ENCODE measurements at regions not wholly inside any gene's neighbourhood (a gene's known extent, or its start where the extent isn't known, plus 50 kb on each side); places are given as distances from the start of the nearest gene placed in this dataset.
A peak's percentile ranks its signal among the peaks of the same experiment; 100 is the strongest.

DNA sequence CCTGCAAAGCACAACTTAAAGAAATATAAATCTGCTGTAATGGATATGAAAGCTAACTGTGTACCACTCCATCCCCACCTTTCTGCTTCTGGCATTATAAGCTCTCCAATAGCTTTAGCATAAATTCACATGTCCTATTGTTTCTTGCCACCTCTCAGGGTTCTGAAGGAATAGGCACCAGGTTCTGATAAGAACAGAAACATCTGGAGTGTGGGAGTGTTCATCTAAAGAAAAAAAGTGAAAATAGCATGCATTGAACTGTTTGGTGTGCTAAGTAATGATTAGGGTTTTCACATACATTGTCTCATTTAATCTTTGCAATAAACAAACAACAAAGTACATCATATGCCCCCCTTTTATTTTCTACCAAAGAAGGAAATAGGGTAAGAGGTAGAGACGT is 72.3 kb downstream of the FAM76B start:
- no peak for DNase-seq

DNA sequence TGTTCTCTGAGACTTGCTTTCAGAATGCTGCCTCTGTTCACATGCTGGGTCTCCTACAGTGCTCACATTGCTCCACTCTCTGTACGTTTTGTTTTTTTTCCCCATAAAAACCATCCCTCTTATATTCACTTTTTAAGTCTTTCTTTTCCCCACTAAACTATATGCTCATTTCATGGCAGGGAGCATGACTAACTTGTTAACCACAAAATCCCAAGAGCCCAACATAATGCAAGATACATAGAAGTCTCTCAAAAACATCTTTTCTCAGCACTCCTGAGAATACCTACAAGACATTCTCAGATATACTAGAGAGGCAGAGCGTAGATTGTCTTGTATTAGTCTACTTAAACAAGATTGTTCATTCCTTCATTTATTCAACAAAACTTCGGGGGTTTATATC is 73.3 kb downstream of the FAM76B start:
- DNase-seq = no peak

DNA sequence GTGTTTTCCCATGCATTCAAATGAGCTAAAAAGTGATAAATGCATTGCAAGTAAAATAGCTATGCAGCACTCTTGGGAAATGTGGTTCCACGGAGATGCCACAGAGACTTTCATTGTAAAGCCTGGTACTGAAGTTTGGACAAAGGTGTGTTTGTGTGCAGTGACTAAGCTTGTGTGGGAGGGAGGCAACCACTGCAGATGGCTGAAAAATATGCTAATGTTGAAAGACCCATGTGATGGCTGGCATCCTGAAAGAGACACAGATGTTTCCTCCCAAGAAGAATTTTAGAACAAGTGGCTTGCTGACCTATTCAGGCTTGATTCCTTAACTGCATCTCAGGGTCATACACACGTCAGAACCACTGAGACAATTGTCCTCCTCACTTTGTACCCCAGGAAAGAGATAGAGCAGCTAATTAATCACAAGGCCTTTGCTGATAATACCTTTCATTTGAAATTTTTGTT is 73.8 kb downstream of the FAM76B start:
- DNase-seq = peak; percentile 53

DNA sequence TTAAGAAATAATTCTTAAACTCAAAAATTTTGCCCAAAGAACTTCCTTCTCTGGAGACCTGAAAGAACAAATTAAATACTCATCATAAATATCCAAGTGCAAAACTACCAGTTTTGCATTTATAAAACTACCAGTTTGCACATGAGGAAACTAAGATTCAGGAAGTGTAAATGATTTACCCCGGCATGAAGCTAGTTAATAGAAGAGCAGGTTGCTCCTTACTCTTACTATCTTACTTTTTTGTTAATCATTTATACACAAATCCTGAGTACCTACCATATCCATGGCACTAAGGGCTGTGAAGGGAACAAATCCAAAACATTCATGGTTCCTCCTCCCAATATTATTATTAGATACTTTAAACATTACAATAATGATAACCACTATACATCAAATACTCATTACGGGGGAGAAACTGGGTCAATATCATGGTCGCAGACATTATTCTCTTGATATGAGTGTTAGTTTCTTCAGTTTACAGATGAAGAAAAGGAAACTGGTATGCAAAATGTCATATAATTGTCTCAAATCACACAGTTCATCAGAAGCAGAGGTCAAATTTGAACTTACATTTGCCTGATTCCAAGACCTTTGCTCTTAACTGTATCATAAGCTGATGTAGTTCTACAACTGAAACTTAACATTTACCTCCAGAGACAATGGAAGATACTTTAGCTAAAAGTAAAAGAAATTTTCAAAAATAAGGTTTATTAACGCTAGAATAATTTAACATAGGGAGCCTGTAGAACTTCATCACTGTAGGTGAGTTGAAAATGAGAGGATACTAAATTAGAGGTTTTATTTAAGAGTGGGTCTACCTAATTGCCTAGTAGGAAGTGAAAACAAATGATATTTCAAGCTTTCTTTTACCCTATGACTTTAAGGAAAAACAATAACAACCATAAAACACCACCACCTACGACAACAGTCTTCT is 74.5 kb downstream of the FAM76B start:
- DNase-seq = no peak

DNA sequence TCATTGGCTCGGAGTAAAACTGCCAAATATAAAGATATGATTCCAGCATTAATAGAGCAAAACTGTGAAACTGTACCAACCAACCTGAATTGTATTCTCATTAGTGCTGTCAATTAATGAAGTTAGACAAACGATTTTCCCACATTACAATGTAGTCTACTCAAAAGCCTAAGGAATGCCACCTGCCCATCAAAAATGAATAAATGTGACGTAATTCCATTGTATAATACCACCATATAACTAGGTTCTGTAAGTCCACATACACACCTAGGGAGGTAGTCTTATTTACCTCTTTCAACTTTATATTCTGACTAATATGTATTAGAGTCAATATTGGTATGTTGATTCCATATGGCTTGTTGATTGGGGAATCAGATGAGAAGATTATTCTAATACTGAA is 76.2 kb downstream of the FAM76B start:
- DNase-seq = no peak

DNA sequence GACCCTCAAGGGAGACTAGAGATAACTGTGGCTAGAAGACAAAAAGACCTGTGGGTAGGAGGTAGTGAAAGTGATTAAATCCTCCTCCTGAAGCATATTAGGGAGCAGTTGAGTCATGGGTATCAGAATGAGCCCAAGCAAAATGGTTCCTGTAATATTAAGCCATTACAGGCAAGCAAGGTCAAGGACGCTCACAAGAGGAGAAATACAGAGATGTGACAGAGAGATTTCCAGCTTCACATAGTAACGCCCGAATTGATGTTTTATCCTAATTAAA is 77.7 kb downstream of the FAM76B start:
- DNase-seq = no peak

DNA sequence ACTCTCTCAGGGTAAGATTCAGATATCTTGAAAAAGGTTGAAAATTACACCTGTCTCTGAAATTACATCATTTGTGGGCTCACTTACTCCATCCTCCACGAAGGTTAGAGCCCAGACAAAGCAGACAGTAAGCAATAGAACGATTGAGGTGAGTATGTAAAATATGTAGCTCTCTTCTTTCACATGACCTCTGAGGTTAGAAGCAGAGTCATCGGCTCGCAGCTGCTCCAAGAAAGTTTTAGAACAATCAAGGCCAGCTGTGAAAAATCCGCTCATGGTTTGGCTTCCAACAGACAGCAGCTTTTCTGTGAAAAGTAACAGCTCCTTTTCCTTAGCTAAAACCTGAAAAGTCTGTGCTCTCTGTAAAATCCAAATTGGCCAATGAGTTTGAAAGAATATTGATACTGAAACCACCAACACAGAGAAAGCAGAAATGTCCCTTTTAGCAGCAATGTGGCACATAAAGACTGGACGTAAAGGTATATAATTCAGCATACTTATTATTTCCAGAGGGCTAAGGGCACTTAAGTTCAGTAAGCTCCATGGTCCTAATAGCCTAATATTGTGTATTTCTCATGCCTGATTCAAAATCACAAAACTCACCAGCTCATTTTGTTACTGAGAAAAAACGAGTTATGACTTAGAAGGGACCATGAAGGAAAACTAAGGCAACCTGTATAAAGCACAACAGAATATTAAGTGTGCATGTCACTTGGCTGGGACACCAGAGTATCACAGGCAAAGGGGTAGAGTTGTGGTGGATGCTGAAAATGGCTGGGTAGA is 78.2 kb downstream of the FAM76B start:
- no peak for DNase-seq

DNA sequence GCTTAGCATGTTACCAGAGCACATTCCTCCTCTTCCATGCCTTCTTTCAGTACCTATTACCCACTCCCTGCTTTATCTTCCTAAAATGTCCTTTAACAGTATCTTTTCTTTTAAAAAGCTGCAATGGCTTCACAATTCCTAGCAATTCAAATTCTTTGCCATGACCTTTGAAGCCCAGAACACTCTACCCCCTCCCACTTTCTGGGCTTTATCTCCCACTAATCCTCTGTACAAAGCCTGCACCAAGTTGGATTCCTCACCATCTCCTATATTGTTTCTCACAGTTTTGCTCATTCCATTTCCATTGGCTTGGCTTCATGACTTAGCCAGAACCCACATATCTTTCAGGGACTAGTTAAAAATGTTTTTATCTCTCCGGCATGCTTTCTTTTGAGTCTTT is 80.9 kb downstream of the FAM76B start:
- DNase-seq = no peak

DNA sequence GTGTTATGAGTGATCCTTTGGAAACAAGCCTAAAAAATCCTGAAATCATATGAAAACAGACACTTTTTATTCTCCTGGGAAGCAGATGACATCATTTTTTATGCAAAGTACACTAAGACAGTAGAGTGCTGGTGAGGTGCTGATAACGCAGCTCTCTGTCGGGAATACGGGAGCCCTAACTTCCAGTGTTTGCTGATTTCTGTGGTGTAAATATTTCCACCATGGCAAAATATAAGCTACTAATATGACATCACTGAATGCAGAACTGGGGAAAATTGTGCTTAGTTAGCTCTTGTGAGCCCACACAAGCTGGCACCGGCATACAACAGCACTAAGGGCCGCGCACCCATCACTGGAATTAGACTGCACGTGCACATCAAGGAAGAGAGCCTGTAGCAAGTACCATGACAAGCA is 82.6 kb downstream of the FAM76B start:
- DNase-seq = no peak

DNA sequence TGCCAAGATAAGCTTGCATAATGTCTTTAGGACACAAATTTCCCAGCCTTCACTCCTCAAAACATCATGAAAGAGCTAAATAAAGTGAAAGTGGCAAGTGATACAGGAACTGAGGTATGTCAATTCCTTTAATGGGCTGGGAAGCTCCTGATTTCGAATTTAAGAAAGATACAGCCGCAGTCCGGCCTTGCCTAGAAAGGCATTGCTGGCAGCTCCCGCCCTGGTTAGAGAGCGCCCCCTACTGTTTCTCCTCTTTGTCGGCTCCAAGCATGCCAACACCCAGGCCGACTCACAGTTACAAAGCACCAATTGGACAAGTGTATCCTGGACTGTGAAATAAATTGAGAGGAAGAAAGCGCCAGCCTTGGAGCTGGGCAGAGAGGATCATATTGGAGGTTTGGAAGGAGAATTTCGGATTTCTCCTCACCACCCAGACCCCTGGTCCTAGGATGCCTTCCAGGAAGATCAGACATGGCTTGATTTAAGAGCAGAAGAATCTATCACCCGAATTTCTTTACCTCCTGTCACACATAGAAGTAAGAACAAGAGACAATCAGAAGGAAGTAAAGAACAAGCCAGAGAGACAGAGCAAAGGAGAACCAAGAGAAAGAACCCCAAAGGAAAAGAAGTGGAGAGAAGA is 84.0 kb downstream of the FAM76B start:
- peak; percentile 93 for DNase-seq

DNA sequence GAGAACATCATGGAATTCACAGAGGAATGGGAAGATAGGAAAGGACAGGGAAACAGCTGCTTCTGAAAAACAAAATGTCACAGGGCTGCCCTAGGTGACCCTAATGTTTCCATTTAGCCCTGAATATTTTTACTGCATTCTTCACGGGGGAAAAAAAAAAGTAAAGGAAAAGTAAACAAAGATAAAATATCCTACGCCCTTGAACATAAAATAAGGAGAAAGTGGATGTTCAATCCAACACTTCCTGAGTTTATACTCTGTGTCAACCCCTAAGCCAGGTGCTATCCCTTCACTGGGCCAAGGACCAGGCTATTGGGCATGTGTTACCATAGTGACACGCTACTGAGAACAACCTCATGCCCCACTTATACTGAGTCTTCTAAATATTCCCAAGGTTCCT is 84.7 kb downstream of the FAM76B start:
- no peak for DNase-seq

DNA sequence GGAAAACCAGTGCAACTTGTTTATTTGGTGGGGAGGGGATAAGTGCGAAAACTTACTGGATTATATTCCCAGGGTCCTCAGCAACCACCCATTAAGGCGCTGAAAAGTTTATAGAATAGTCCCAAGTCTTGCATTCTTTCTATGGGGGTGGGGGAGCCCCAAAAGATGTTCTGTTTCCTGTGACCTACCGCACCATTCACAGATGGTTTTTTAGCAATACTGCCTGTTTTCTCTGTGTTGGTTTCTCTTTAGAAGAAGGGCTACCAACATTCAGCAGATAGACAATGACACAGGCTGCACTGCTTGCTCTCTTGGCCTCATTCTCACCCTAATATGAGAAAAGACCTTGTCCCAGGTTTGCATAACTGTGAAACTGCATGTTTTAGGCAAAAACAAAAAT is 86.5 kb downstream of the FAM76B start:
- DNase-seq = peak; percentile 60

DNA sequence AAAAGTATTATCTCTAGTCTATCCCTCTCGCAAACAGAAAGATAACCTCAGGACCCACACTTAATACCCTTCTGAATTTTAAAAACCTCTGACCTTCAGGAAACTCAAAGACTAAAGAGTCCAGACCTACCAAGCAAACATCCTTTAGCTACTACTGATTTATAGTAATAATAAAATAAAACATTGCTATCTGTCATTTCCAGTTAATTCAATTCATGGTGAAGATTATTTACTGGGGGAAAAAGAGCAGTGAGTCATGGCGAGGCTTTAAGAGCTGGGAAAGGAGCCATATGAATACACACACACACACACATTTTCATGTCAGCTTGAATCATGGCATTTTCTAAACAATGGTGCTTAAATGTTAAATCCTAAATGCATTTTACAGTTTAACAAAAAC is 87.1 kb downstream of the FAM76B start:
- peak; percentile 35 for DNase-seq

DNA sequence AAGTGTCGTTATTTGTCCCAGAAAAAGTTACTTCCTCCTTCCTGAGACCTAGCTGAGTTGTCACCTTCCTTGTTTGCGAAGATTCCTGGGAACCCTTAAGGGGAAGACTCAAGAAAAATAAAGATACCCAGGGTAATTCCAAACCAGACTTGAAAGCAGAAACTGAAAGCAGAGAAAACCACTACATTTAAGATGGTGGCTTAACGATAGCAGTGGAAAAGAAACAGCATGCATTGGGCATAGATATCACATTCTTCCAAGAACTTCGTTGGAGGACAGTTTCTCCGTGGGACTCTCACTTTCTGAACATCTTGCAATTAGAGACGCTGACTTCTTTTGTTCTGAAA is 89.1 kb downstream of the FAM76B start:
- no peak for DNase-seq

DNA sequence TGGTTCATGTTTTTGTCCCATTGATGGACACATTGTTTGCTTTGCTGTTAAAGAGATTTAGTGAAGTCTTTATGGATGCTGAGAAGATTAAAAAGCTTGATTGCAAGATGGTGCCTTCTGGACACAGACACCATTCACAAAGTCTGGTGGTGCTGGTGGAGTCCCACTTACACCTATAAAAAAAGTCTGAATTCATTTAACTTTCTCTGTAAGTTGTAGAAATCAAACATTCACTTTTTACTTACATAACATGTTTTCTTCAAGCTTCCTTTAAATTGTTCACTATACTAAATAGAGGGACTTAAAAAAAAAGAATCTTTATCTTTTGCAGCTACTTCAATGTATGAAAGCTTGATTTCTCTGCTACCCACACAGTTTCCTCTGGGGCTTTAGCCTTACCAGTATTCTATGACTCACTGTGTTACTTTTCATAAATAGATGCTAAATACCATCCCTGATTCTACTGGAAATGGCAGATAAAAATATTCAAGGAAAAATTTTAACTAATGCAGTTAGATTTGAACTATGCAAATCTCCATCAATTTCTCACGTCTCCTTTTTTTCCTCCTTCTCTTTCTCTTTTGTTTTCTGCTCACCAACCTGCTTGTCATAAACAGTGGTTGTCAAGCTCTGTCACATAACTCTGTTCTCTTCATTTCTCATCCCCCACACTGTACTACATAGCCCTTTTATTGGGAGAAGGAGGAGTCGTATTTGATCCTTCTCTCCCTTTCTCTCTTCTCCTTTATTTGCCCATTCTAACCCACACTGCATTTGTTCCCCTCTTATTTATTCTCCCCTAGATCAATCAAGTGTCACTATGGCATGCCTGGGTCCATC is 89.7 kb downstream of the FAM76B start:
- DNase-seq = peak; percentile 47

DNA sequence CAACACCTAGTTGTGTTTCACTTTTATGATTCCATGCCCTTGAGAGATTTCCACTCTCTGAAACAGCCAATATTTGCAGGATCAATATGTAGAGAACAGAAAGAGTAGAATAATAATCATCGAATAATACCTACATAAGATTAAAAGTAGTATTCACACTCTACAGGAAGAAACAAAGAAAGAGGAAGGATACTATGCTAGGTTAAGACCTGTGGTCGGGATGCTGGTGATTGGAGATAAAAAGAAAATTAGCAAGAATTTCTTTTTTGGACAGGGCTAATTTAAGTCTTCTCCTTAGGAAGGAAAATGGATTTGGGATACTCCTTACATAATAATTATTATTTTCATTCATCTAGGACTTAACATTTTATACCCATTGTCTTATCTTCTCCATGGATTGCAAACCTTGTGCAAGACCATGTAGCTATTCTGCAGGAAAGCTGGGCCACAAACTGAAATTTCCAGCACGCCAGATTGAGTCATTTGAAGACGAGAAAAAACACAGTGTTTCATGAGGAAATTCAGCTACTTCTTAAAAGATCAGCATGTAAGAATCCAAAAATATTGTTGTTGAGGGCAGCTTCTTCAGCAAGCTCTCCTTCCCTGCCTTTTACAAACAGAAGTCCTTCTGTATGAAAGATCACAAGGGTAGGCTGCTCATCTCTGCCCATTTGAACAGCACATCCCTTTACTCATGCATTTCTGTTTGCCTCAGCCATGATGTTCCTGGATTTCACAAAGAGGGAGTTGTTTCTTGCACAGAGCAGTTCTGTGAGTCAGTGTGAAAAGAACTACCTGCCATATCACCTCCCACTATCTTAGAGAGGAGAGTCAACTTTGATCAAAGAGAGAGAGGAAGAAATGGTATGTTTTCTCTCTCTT is 90.7 kb downstream of the FAM76B start:
- peak; percentile 37 for DNase-seq

DNA sequence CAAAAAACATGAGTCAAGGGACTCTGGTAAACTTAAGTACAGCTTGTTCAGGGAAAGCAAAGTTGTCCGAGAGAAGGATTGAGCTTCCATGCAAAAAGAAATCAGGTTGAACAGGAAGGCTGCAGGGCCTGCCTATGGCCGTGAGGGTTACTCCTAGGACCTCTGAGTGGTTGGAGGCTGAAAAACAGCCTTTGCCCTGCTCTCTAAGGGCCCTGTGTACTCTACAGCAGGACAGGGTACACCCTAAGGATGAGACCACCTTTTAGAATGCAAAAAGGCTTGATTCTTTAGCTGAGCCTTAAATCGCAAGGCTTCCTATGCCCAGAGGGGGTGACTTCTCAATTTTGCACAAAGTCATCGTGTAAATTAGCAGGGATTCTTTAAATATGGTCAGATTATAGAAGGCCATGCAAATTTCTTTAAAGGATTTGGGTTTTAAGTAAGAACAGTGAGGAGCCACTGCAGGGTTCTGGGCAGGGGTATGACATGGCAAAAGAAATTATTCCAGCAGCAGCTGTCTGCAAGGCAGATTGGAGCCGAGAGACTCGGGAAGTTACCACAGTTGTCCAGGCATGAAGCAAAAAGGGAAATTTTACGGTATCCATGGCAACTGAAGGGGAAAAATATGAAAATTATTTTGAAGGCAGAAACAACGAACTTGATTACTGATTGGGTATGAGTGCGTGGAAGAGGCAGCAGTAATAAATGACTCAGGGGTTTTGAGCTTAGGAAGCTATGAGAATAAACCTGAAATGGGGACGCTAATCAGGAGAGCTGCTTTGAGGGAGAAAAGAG is 91.8 kb downstream of the FAM76B start:
- no peak for DNase-seq

DNA sequence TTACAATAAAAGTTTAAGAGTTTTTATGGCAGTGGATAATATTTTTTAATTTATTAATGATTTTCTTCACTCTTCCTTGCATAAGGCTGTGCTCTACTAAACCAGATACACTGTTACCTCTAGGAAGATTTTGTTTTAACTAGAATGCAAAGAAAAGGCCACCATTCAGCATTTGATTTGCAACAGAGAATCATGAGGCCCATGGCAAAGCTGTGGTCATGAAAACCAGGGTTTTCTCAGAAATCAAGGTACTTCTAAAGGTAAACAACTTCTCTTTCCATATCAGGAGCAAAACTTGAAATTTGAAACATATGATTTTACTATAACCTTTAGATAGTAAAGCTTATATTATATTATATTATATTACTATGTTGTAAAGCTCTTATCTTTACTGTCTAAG is 94.4 kb downstream of the FAM76B start:
- no peak for DNase-seq

DNA sequence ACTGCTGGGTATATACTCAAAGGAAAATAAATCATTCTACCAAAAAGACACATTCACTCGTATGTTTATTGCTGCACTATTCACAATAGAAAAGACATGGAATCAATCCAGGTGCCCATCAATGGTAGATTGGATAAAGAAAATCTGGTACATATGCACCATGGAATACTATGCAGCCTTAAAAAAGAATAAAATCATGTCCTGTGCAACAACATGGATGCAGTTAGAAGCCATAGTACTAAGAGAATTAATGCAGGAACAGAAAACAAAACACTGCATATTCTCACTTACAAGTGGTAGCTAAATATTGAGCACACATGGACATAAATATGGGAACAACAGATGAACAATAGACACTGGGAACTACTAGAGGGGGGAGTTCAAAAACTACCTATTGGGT is 96.3 kb downstream of the FAM76B start:
- DNase-seq = no peak

DNA sequence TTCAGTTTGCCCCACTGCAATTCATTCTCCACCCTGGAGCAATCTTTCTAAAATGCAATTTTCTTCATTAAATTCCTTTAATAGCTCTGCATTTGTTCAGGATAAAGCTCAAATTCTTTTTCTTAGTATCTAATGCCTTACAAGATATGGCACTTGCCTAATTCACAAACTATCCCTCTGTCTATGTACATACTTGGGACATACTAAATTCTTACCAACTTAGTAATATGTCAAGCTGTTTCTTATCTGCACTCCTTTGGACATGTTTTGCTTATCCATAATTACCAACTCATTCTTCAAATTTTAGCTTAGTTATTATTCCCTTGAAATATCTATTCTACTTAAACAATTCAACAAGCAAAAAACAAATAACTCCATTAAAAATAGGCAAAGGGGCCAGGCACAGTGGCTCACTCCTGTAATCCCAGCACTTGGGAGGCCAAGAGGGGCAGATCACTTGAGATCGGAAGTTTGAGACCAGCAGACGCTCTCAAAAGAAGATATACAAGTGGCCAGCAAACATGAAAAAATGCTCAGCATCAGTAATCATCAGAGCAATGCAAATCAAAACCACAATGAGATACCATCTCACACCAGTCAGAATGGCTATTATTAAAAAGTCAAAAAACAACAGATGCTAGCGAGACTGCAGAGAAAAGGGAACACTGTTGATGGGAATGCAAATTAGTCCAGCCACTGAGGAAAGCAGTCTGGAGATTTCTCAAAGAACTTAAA is 96.9 kb downstream of the FAM76B start:
- DNase-seq = no peak
